Endodermal cell (in vitro differentiated cells): ENCODE measurements at regions not wholly inside any gene's neighbourhood (a gene's known extent, or its start where the extent isn't known, plus 50 kb on each side); places are given as distances from the start of the nearest gene placed in this dataset.

Experiments
- DNase-seq: peaks from one replicate; pipeline ENCODE4 v3.0.0-alpha.2; 2017
- H3K27ac ChIP-seq: 2 replicates; pipeline ENCODE4 v1.5.1; 2013; ENCODE audit warnings: mild to moderate bottlenecking, low read depth, low read length, moderate library complexity
- H3K27me3 ChIP-seq: 2 replicates; pipeline ENCODE4 v1.6.1; 2013; ENCODE audit warnings: mild to moderate bottlenecking, low read length, moderate library complexity; ENCODE audit not compliant: insufficient read depth, control insufficient read depth, poor library complexity, severe bottlenecking
- H3K36me3 ChIP-seq: 2 replicates; pipeline ENCODE4 v1.7.0; 2013; ENCODE audit warnings: mild to moderate bottlenecking, low read length, moderate library complexity; ENCODE audit not compliant: control insufficient read depth, insufficient read depth
- H3K4me1 ChIP-seq: one replicate; pipeline ENCODE4 v1.7.0; 2013; ENCODE audit warnings: low read length; ENCODE audit not compliant: control insufficient read depth, insufficient read depth
- H3K4me3 ChIP-seq: 2 replicates; pipeline ENCODE4 v1.5.1; 2013; ENCODE audit warnings: mild to moderate bottlenecking, low read length, moderate library complexity
- H3K9ac ChIP-seq: 2 replicates; pipeline ENCODE4 v1.6.1; 2013; ENCODE audit warnings: mild to moderate bottlenecking, low read length, moderate library complexity; ENCODE audit not compliant: poor library complexity, severe bottlenecking; ENCODE audit errors: extremely low read depth
- H3K9me3 ChIP-seq: 2 replicates; pipeline ENCODE4 v1.6.1; 2013; ENCODE audit warnings: mild to moderate bottlenecking, low read length, moderate library complexity; ENCODE audit not compliant: control insufficient read depth
- H3K27ac Mint-ChIP-seq: 2 replicates; pipeline ENCODE4 v1.8.0; 2020; ENCODE audit warnings: mixed read lengths
- H3K27me3 Mint-ChIP-seq: 2 replicates; pipeline ENCODE4 v1.8.0; 2021; ENCODE audit warnings: mild to moderate bottlenecking, mixed read lengths; ENCODE audit not compliant: insufficient read depth
- H3K36me3 Mint-ChIP-seq: 2 replicates; pipeline ENCODE4 v1.8.0; 2020; ENCODE audit warnings: low read depth, mixed read lengths
- H3K4me1 Mint-ChIP-seq: 2 replicates; pipeline ENCODE4 v1.8.0; 2020; ENCODE audit warnings: mixed read lengths
- H3K4me3 Mint-ChIP-seq: 2 replicates; pipeline ENCODE4 v1.8.0; 2020; ENCODE audit warnings: mild to moderate bottlenecking, moderate library complexity, mixed read lengths
- H3K9me3 Mint-ChIP-seq: 2 replicates; pipeline ENCODE4 v1.8.0; 2020; ENCODE audit warnings: mild to moderate bottlenecking, mixed read lengths
- CTCF ChIP-seq: fragments of 200-600 bp; sonication (generic); conservative IDR thresholded peaks from 2 replicates; pipeline ENCODE4 v1.5.0; 2021; ENCODE audit warnings: antibody characterized with exemption, mild to moderate bottlenecking
- WGBS, 2 experiments: methylation state at CpG; one replicate each; pipeline versions ENCODE4 v1.1.5 to v1.1.7; 2013; ENCODE audit warnings: missing lambda C conversion rate in 2 of 2, mixed read lengths in 1 of 2; ENCODE audit not compliant: insufficient coverage in 1 of 2, insufficient read length in 1 of 2; 5-methylcytosine and 5-hydroxymethylcytosine counted together

- Mint-ChIP-seq H3K9me3 (peaks cover 25% of the 10 kb centered on the region), H3K36me3 (no peaks in the 10 kb centered on the region), H3K27me3 (no peaks in the 10 kb centered on the region), H3K4me3 (no peak overlapping the region), H3K4me1 (no peaks in the 10 kb centered on the region), H3K27ac (no peak overlapping the region)
- WGBS, 2 experiments, result 91 to 100% methylated on average over 1 to 4 of the region's 4 CpGs
- H3K9me3 ChIP-seq, result peaks cover 10% of the 10 kb centered on the region
- DNase-seq, result no peak
- no peaks in the 10 kb centered on the region for H3K27me3 ChIP-seq
- H3K36me3 ChIP-seq, result no peaks in the 10 kb centered on the region
- H3K27ac ChIP-seq, result no peak overlapping the region
- no peak for TF ChIP-seq CTCF
- no peaks in the 10 kb centered on the region for H3K4me1 ChIP-seq
- no peak overlapping the region for H3K9ac ChIP-seq
- no peak overlapping the region for H3K4me3 ChIP-seq
Measured at GRCh38 chr4:26088433-26088928, 174.5 kb downstream of the SMIM20 start.

DNA sequence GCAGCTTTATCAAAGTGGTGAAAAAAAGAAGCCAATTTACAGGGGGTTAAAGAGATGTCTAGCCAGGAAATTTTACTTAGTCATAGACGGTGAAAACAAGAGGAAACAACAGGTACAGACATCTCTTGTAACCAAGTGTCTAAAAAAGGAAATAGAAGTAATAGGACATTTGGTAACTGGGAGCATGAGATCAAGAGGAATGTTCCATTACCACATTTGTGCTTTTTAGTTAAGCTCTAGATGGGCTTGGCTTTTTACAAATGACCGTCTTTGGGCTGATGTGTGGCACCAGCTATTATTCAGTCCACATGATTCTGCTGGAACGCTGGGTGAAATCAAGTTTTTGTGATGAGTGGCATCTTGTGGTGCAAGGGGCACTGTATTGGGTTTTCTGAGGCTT, 179.5 kb downstream of the SMIM20 start:
- DNase-seq, result no peak
- no peaks in the 10 kb centered on the region for H3K36me3 Mint-ChIP-seq
- H3K4me3 ChIP-seq, result no peak overlapping the region
- no peaks in the 10 kb centered on the region for H3K27me3 ChIP-seq
- H3K9me3 Mint-ChIP-seq, result peaks cover 25% of the 10 kb centered on the region
- H3K4me1 ChIP-seq, result no peaks in the 10 kb centered on the region
- WGBS, 2 experiments, result 94 to 95% methylated on average over 3 of the region's 3 CpGs
- H3K9ac ChIP-seq, result no peak overlapping the region
- no peak overlapping the region for H3K27ac ChIP-seq
- H3K4me1 Mint-ChIP-seq, result no peaks in the 10 kb centered on the region
- no peaks in the 10 kb centered on the region for H3K27me3 Mint-ChIP-seq
- H3K4me3 Mint-ChIP-seq, result no peak overlapping the region
- no peak overlapping the region for H3K27ac Mint-ChIP-seq
- H3K9me3 ChIP-seq, result peaks cover 10% of the 10 kb centered on the region
- no peak for TF ChIP-seq CTCF
- H3K36me3 ChIP-seq, result no peaks in the 10 kb centered on the region

DNA sequence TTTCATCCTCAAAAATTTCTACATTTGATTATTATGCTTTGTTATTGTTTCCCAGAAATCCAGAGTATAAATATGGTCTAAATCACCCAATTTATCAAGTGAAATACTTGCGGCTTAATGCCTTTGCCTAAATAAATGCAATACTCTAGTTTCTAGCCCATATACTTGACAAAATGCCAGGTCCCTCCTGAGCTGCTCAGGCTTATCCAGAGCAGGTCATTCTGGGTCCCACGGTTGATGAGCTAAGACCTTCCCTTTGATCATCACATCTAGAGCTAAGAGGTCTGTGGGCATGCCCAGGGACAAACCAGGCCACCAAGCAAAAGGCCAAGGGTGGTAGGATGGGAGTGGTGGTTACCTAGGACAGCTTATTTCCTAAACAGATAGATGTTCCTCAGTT, 180.1 kb downstream of the SMIM20 start:
- no peaks in the 10 kb centered on the region for H3K27me3 Mint-ChIP-seq
- H3K4me3 Mint-ChIP-seq, result no peak overlapping the region
- H3K4me1 ChIP-seq, result no peaks in the 10 kb centered on the region
- H3K36me3 Mint-ChIP-seq, result no peaks in the 10 kb centered on the region
- peaks cover 25% of the 10 kb centered on the region for H3K9me3 Mint-ChIP-seq
- H3K27ac Mint-ChIP-seq, result no peak overlapping the region
- DNase-seq, result no peak
- TF ChIP-seq CTCF, result no peak
- WGBS, 2 experiments, result 76 to 89% methylated on average over 2 of the region's 2 CpGs
- no peaks in the 10 kb centered on the region for H3K27me3 ChIP-seq
- no peak overlapping the region for H3K4me3 ChIP-seq
- H3K36me3 ChIP-seq, result no peaks in the 10 kb centered on the region
- peaks cover 10% of the 10 kb centered on the region for H3K9me3 ChIP-seq
- no peak overlapping the region for H3K9ac ChIP-seq
- no peak overlapping the region for H3K27ac ChIP-seq
- no peaks in the 10 kb centered on the region for H3K4me1 Mint-ChIP-seq
